Inflammatory macrophage (primary cell): ENCODE measurements at regions not wholly inside any gene's neighbourhood (a gene's known extent, or its start where the extent isn't known, plus 50 kb on each side); places are given as distances from the start of the nearest gene placed in this dataset.

Source experiments
- DNase-seq, 2 donors: peaks; one replicate each; pipeline ENCODE4 v3.0.0-alpha.2; 2020 to 2022

DNA sequence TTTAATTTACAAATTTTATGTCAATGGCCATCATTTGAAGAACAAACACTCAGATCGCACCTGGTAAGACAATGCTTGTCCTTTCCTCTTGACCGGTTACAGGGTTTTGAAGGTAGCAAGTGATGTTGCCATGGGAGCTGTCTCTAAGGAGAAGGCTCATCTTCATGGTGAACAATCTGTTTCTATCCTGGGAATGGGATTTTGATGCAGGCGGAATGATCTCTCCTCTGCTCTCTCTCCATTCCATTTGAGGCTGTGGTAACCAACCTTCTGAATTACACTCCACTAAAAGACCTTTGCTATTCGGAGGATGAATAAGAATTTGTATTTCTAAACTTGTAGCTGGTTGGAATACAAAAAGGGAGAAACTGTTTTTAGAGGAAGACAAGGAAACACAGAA lies 57.9 kb upstream of the SLC5A9 start:
- DNase-seq, result no peak

DNA sequence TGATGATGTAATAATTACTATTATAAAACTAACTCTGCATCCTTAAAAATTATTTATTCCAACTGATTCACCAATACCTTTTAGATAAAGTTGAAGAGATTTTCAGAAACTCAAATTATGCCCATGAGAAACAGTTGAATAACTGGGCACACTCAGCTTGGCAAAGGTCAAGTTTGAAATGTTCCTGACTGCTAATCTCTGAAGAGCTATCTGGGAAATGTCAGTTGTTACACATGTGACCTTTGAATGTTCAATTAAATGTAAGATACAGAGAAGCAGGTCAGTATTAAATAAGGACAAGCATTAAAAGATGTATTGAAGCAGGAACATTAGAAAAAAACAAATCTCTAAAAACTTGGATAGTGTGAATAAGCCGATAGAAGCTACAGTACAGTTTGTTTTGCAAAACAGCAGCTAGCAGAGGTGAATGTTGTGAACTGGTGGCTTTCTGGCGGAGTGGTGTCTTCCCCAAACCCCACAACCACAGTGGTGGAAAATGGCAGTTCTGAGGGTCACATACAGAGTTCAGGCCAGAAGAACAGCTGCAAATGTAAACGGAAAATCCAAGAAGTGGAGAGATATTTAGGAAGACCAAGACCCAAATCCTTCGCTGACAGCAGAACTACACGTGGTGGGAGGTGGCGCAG lies 61.9 kb upstream of the SLC5A9 start:
- no peak for DNase-seq

DNA sequence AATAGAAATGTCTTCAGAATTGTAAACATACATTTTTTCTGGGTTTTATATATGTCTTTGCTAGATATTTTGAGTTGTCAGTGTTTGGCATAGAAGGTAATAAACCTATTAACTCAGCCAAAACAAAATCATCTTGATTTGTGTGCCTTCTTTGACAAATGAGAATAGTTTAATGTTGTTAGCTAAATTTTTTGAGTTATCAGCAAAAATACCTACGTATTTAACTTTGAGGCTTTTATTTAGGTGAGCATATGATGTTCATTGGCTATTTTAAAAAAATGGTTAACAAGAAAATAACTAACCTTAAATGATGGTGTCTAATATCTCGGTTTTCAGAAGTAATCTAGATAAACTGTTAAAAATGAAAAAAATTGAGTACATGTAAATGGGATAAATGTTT lies 83.2 kb upstream of the SLC5A9 start:
- no peak for DNase-seq

DNA sequence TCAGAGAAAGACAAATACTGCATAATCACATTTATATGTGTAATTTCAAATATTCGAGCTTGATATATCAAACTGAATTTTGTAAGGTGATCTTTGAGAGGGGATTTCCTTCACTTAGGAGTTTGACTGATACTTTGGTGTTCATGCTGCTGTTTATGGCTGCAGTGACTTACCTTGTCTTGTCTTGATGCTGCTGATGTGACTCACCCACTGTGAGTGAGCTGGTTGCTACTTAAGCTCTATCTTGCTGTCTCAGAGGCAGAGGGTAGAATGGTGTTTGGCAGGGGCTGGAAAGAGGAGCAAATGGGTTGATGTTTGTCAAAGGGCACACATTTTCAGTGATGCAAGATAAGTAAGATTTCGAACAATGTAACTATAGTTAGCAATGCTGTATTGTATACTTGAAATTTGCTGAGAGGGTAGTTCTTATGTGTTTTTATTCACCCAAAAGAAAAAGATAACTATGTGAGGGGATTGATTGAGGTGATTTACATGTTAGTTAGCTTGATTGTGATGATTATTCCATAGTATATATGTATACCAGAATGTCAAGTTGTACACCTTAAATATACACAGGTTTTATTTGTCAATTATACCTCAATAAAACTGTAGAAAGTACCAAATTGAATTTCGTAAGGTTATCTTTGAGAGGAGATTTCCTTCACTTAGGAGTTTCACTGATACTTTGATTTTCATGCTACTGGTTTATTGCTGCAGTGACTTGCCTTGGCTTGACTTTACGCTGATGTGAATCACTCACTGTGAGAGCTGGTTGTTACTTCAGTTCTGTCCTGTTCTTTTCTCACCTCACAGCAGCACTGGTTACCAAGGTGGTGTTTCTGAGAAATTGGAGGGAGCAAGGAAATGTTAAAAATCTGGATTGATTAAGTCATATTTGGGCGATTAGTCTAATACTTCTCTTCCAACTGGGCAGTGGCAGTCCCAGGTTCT lies 94.5 kb upstream of the SLC5A9 start:
- no peak for DNase-seq

DNA sequence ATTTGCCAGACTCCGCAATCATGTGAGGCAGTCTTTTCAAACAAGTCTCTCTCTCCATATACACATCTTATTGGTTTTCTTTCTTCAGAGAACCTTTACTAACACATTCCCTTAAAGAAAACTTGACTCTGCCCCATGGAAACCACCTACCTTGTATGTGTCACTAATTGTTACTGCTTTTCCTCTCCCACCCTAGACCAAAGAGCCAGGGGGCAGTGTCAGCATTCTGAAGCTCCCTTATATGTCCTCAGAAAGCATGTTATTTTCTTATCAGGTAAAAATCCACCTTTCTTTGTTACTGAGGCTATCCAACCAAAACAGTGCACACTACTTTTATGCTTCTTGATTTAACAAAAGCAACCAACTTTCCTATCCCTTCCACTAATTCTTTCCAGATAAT lies 98.9 kb upstream of the SLC5A9 start:
- no peak for DNase-seq

DNA sequence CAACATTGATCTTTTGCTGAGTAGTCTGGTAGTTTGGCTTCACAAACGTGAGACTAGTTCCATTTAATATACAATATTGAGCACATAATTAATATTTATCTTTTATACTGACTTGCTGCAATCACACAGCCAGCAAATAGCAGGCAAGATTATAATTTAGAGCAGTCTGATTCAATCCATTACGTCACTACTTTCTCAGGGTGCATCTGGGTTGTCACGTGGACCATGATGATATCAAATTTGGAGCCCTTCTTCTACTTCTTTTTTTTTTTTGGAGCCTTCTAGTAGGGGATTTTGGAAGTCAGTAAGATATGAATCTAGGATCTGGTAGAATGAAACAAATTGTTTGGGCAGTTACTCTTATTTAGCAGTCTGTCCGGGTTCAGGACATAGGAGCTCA lies 100.6 kb upstream of the SLC5A9 start:
- DNase-seq, result no peak

DNA sequence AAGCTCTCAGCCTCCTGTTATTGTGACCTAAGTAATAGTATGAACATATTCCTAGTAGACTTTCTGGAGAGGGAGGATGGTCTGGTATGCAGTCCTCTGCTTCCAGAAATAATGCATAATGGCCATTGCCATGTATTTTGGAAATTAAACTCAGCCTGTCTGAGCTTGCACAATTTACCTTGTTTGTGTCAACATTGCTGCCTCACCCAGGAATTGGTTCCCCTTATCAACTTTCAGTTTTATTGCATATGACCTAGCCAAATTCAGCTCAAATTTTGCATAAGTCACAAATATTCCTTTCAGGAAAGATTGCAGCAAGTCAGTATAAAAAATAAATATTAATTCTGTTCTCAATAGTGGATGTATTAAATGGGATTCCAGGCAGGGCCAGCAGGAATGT lies 101.9 kb upstream of the SLC5A9 start:
- DNase-seq, result peak; percentile 36 to 46

DNA sequence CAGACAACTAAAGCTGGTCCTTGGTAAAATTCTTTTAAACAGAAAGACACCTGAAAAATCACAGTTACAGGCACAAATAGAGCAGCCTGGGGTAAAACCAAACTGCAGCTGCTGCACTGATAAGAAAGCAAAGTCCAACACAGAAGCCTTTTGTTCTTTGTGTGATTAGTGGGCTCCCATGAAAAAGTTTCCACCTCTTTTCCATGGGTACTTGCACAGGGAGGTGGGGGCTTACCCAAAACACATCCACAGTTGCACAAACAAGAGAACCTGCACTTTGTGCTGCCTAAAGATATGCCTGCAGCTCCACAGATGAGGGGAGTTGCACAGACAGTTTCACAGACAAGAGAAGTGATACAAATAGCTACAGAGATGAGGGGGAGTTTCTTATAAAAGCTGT lies 106.7 kb upstream of the SLC5A9 start:
- DNase-seq, result no peak

DNA sequence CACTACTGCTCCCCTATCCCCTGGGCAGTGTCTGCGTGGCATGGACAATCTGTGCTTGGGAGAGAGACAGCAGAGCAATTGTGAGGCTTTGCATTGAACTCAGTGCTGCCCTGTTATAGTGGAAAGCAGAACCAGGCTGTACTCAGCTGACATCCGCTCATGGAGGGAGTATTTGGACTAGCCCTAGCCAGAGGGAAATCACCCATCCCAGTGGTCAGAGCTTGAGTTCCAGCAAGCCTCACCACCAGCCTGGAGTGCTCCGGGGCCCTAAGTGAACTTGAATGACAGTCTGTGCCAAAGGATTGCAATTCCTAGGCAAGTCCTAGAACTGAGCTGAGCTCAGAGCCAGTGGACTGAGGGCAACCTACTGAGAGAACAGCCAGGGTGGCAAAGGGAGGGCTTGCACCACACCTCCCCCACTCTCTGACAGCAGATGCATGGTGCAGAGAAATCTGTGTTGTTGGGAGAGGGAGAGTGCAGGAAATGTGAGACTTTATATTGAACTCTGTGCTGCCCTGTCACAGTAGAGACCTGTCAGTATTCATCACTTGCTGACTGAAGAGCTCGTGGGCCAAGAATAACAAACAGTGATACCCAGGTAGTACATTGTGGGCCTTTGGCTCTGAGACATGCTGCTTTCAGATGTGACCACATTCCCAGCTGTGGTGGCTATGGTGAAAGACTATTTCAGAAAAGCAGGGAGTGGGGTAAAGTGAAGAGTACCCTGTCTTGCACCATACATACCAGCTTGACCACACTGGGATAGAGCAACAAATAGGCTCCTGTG lies 107.7 kb upstream of the SLC5A9 start:
- DNase-seq, result no peak

DNA sequence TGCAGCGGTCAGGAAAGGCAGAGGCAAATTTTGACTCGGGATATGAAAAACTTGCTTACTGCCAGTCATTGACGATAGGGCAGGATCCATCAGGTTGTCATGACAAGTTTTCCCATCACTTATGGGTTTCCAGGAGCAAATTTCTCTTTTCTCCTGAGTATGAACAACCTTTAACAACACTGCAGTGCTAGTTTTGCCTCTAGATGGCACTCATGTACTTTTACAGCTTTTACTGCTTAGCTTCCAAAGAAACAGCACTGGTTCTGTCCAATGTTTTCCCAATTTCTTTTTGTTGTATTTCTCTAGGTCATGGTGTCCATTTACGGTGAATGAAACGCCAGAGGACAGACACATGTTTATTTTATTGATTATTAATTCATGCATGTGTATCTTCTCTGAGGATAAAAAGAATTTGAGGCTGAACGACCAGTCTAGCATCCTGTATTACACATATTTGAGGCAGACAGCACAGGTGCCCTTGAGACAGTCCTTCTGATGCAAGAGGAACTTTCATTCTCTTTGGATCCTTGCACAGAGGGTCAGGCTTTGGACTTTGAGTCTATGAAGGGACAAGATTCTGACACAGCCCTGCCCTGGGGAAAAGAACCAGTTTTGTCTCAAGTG lies 112.3 kb upstream of the TRABD2B start:
- DNase-seq, result peak; percentile 62 to 64

DNA sequence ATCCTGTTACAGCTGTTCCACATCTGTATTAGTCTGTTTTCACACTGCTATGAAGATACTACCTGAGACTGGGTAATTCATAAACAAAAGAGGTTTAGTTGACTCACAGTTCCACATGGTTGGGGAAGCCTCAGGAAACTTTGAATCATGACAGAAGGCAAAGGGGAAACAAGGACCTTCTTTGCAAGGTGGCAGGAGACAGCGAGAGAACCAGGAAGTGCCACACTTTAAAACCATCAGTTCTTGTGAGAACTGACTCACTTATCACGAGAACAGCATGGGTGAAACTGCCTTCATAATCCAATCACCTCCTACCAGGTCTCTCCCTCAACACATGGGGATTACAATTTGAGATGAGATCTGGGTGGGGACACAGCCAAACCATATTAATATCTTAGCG lies 110.3 kb upstream of the TRABD2B start:
- peak; percentile 15 to 36 for DNase-seq

DNA sequence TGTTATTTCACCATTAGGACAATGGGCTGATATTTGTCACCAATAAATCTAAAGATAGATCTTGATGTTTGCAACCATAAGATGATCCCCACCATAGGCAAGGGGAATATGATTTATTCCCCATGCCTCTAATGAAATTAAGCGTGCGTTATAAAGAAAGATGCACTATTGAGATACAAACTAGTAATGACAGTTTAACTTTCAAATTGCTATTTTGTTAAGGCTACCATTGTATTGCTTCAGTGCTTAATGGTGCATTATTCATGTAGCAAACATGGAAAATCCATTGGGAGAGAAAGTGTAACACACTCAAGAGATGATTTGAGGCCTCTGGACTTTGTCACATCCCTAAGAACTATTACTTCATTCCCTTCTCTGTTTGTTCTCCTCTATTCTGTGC lies 108.9 kb upstream of the TRABD2B start:
- no peak for DNase-seq

DNA sequence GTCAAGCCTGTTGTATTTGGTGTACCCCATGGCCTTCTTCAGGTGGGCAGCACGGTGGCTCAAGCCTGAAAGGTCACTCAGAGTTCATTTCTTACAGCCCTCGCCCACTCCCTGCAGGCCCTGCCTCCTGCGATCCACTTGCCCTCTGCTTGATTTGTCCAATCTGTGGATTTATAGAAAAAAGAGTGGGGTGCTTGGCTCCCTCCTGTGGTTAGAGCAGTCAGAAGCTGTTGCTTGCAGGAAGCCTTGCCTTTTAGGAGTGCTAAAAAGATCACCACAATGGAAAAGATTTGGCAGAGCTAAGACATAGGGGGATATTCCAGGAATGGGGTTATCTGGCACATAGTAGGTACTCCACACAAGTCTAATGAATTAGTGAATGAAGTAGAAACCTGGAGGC lies 108.0 kb upstream of the TRABD2B start:
- no peak for DNase-seq

DNA sequence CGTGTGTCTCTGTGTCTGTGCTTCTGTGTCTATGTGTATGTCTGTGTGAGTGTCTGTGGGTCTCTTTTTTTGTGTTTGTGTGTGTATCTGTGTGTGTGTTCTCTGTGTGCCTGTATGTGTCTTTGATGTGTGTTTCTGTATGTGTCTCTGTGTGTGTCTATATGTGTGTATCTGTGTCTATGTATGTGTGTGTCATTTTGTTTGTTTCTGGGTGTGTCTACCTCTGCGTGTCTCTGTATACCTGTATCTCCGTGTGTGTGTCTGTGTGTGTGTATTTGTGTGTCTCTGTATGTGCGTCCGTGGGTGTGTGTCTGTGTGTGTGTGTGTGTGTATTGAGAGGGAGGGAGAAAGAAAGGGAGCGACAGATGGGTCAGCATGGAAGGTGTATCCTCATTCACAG lies 106.3 kb upstream of the TRABD2B start:
- no peak for DNase-seq

DNA sequence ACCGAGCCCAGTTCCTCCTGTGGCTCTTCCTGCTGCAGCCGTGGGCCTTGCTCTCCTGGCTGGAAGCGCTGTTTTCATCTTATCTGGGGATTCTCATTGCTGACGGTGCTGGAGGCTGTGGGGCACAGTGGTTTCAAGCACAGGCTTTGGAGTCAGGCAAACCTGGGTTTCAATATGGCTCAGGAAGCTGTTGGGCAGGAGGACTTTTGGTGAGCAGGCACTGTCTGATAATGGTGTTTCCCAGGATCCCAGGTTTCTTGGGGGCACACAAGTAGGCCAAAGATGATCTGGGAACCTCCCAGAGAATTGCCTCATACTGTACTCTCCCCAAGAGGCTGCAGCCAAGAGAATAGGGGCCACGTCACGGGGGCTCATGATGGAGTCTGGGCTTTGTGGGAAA lies 105.6 kb upstream of the TRABD2B start:
- no peak for DNase-seq

DNA sequence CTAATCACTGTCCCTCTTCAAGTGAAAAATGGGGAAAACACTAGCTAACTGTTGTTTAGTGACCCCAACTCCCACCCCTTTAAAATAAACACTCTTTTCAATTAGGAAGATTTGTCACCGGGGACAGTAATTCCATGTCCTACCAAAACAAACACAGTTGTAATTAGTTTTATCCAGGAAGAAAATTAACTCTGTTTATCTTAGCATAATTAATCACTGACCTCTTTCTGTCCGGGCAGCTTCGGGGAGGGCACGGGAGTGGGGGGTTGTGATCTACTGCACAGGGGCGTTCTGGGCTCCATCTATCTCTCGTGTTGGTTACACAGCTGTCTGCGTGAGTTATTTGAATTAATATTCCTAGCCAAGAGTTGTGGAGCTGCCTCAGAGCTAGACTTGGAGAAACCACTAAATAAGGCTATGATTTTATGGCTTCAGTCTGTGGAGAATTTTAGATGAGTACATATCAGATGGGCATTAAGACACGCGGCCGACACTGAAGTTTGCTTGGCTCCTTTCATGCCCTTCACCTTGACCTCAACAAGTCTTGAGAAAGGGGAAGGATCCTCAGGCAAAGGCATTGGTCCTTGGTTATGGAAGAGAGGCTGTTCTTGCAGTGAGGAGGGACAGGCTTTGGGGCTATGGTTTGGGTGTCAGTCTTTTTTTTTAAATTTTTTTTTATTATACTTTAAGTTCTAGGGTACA lies 102.0 kb upstream of the TRABD2B start:
- DNase-seq, result no peak

DNA sequence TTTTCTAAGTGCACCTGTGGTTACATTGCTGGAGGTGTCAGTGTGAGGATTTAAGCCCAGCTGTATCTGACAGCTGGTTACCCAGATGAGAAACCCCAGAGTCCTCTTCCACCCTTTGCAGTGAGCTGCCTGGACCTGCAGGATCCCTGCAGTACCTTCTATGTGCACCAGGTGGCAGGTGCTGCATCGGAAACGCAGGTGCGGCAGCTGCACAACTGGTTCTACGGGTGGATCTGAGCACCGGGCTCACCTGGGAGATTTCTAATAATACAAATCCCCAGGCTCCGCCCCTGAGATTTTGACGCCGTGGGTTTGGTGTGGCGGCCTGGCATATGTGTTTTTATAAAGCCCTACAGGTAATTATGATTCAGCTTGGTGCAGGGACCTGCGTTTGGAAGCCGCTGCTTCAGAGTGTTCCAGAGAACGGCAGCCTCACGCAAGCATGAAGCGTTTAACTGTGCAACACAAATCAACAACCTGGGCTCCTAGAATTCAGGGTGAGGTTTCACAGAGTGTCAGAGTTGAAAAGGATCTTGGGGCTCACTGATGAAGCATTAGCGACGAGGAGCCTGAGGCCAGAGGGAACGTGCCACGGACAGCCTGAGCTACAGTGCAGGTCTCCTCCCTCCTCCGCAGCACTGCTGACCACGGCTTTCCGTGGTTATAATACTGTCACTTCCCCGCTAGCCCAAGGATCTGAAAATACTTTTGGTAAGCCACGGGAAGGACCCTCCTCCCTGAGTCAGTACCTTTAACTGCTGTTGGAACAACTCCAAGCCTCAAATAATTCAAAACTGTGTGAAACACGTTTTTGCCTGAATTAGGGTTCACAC lies 96.7 kb upstream of the TRABD2B start:
- DNase-seq, result peak; percentile 16 to 43

DNA sequence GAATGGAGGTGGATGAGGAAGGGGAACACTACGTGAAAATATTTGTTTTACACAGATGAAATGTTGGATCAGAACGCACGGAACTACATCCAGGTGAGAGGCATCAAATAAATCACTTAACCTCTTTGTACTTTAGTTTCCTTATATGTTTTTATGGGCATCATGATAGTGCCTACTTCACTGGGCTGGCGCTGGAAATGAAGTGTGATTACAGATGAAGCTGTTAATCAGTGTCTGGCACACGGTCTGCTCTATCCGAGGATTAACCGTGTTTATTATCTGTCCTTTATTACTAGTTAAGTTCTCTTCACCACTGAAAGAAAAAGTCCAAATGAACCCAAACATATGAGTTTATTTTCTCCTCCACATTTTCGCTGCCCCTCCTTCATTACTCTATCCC lies 96.0 kb upstream of the TRABD2B start:
- no peak for DNase-seq

DNA sequence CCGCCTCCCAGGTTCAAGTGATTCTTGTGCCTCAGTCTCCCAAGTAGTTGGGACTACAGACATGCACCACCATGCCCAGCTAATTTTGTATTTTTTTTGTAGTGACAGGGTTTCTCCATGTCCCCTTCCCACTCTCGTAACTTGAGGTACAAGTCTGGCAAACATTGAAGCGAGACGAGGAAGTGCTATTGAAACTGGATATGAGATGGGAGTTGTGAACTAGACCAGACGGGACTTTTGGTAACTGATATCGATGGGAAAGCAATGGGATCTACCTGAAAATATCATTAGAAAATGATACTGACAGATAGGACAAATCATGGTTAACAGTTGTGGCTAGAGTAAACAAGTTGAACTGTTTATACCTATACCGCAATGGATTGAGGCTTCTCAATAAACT lies 95.2 kb upstream of the TRABD2B start:
- DNase-seq, result no peak

DNA sequence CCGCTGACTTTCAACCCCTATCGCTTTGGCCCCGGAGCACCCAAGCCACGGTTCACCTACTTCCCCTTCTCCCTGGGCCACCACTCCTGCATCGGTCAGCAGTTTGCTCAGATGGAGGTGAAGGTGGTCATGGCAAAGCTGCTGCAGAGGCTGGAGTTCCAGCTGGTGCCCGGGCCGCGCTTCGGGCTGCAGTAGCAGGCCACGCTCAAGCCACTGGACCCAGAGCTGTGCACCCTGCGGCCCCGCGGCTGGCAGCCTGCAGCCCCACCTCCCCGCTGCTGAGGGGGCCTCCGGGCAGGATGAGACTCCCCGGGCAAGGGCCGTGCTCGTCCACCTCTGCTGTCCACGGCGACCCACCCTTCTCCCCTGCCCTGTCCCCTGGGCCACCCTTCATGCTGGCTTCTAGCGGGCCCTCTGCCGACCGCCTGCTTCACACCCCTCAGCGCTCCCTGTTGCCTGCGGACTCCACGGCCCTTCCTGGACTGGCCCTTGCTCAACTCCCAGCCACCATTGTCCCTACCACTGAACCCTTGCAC lies 92.2 kb upstream of the TRABD2B start:
- DNase-seq, result no peak

DNA sequence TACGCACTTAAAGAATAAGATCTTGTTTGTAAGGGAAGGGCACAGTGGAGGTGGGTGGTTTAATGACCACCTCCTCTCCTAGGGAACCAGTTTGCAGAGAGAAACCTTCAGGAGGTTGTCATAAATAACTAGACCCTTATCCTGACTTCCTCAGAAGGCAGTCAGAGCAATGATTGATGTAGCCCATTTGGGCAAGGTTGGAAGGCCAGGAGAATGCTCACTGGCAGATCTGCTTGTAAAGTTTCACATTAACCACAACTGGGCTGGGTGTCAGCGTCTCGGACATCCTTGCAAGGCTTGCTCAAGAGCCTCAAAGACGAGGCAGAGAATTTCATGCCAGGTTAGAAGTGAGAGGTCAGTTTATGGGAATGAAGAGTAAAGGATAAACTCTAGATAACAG lies 87.6 kb upstream of the TRABD2B start:
- DNase-seq, result no peak
